K562 (cell line): ENCODE measurements at regions not wholly inside any gene's neighbourhood (a gene's known extent, or its start where the extent isn't known, plus 50 kb on each side); places are given as distances from the start of the nearest gene placed in this dataset.

Source experiments
- ESRRB ChIP-seq: fragments of 250-450 bp; sonication (Bioruptor Pico); IDR thresholded peaks from 2 replicates; pipeline ENCODE4 v1.5.0; 2020; ENCODE audit warnings: mild to moderate bottlenecking, moderate library complexity, borderline replicate concordance
- HINFP ChIP-seq: fragments of 450-650 bp; conservative IDR thresholded peaks from 2 replicates; pipeline ENCODE4 v1.6.1; 2016; ENCODE audit warnings: missing genetic modification characterization, low read depth, mild to moderate bottlenecking, control low read depth, missing compliant biosample characterization
- JUND ChIP-seq, 2 experiments: IDR thresholded peaks; 2 replicates in 1 of 2; 3 replicates in 1 of 2; pipeline ENCODE4 v1.6.1; 2011; ENCODE audit warnings: borderline replicate concordance in 2 of 2, low read depth in 2 of 2, low read length in 2 of 2, improper control_type of control experiment in 1 of 2, missing biosample characterization in 1 of 2, missing genetic modification characterization in 1 of 2, missing genetic modification reagents in 1 of 2
- KLF13 ChIP-seq: fragments of 450-650 bp; IDR thresholded peaks from 2 replicates; pipeline ENCODE4 v1.6.1; 2016; ENCODE audit warnings: missing genetic modification characterization, low read depth, mild to moderate bottlenecking, missing compliant biosample characterization, moderate library complexity, borderline replicate concordance
- NR2C2 ChIP-seq, 2 experiments: fragments of 200-800 bp in 1 of 2; sonication (Bioruptor generic) in 1 of 2; sonication (generic) in 1 of 2; formaldehyde crosslinking in 1 of 2; IDR thresholded peaks; 2 replicates each; pipeline versions ENCODE4 v1.6.1 to v1.8.0; 2016 to 2022; ENCODE audit warnings: mild to moderate bottlenecking in 1 of 2, missing compliant biosample characterization in 1 of 2, missing genetic modification characterization in 1 of 2, missing genetic modification reagents in 1 of 2
- RBBP5 ChIP-seq: fragments of 200-600 bp; sonication (generic); IDR thresholded peaks from 2 replicates; pipeline ENCODE4 v1.6.1; 2012; ENCODE audit warnings: borderline replicate concordance, mild to moderate bottlenecking, low read length, control low read depth, inconsistent platforms; ENCODE audit not compliant: insufficient read depth, poor library complexity, severe bottlenecking
- WHSC1 ChIP-seq: IDR thresholded peaks from one replicate; pipeline ENCODE4 v1.6.1; 2012; ENCODE audit warnings: low read length, control low read depth, inconsistent platforms
- ZFP91 ChIP-seq: sonication (generic); formaldehyde crosslinking; IDR thresholded peaks from 2 replicates; pipeline ENCODE4 v1.8.0; 2022; ENCODE audit warnings: mild to moderate bottlenecking, missing genetic modification reagents
- ZNF140 ChIP-seq: fragments of 250-450 bp; sonication (Bioruptor Pico); IDR thresholded peaks from 2 replicates; pipeline ENCODE4 v1.8.0; 2021; ENCODE audit warnings: moderate library complexity, mild to moderate bottlenecking, inconsistent platforms
- ZNF318 ChIP-seq, 2 experiments: fragments of 450-650 bp; IDR thresholded peaks; 2 replicates each; pipeline ENCODE4 v1.6.1; 2016; ENCODE audit warnings: mild to moderate bottlenecking in 2 of 2, borderline replicate concordance in 1 of 2, low read depth in 1 of 2, moderate library complexity in 1 of 2
- ZNF583 ChIP-seq: fragments of 250-450 bp; sonication (Bioruptor Pico); IDR thresholded peaks from 2 replicates; pipeline ENCODE4 v1.4.0; 2020

- TF ChIP-seq ZNF318 (IDR thresholded peaks at IDR 0.05; ENCODE audit: borderline replicate concordance in 1 of 2, low read depth in 1 of 2) (no peak), RBBP5 (peak; percentile 43), NR2C2 (CRISPR knock-in tag; IDR thresholded peaks at IDR 0.05) (no peak), NR2C2 (tag; IDR thresholded peaks at IDR 0.05) (0 out of 2 replicates have a peak, but pooled peaks have one; percentile 36), HINFP (tag) (peak; percentile 36; the same call in 1 of the 2 replicates), ESRRB (CRISPR knock-in tag) (no peak), ZFP91 (CRISPR knock-in tag) (no peak), JUND (IDR thresholded peaks at IDR 0.05; ENCODE audit: borderline replicate concordance, low read depth, low read length) (no peak), JUND (tag; IDR thresholded peaks at IDR 0.05; ENCODE audit: borderline replicate concordance, low read depth, low read length) (no peak), ZNF583 (CRISPR knock-in tag) (peak; percentile 76; the same call in 1 of the 2 replicates), KLF13 (peak; percentile 50; the same call in 1 of the 2 replicates), WHSC1 (no peak), ZNF140 (CRISPR knock-in tag) (0 out of 2 replicates have a peak, but pooled peaks have one; percentile 4)
Observed at GRCh38 chr7:138349841-138350700, 110.0 kb upstream of the TRIM24 start (continued).
